AG04450 (cell line): ENCODE measurements at regions not wholly inside any gene's neighbourhood (a gene's known extent, or its start where the extent isn't known, plus 50 kb on each side); places are given as distances from the start of the nearest gene placed in this dataset.

Source experiments
- CTCF ChIA-PET: fragments of 300-600, 350-600 bp; formaldehyde crosslinking; extraction: SDS; loops from one replicate; lab custom pipeline; 2022; ENCODE audit warnings: antibody characterized with exemption, inconsistent platforms; lab: Charles Lee
- POLR2A ChIA-PET: fragments of 350-600 bp; formaldehyde crosslinking; extraction: SDS; loops from one replicate; lab custom pipeline; 2021; ENCODE audit warnings: antibody characterized with exemption, inconsistent platforms; lab: Yijun Ruan, JAX
- DNase-seq: peaks from one replicate; pipeline ENCODE4 v3.0.0-alpha.2; 2011; ENCODE audit warnings: low read depth, low spot score
- H3K27ac ChIP-seq: one replicate; pipeline ENCODE4 v1.5.1; 2012; ENCODE audit warnings: low read depth, low read length, control low read depth
- H3K27me3 ChIP-seq: one replicate; pipeline ENCODE4 v1.6.0; 2012; ENCODE audit warnings: low read length; ENCODE audit not compliant: control insufficient read depth, insufficient read depth
- H3K4me3 ChIP-seq: 2 replicates; pipeline ENCODE4 v1.5.1; 2011; ENCODE audit warnings: mild to moderate bottlenecking, low read depth, low read length, control low read depth
- H3K9me3 ChIP-seq: 2 replicates; pipeline ENCODE4 v1.5.1; 2012; ENCODE audit warnings: low read length; ENCODE audit not compliant: control insufficient read depth, insufficient read depth
- TF ChIP-seq, protein P1 (sequence below): IDR thresholded peaks from 2 replicates; pipeline ENCODE4 v1.5.1; 2011; ENCODE audit warnings: low read depth, low read length, control low read depth, inconsistent platforms

DNA sequence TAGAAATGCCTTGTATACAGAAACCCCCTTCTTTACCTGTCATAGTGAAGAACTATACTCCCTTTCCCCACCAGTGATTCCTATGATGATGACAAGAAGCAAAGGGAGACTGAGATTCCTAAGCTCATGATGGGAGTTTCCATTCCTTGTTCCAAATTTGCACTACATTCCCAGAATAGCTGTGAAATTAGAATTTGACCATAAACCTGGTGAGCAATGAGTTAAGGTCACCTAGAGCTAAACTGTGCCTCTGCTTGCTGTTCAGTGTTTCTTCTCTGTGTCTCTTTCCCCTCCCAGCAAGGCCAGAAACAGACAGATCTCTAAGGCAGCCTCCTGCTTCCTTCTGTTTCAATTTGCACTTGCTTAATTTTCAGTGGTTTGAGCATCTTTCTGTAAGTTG, 332.1 kb downstream of the PIK3R1 start:
- POLR2A ChIA-PET, result no interaction called here
- no peak for DNase-seq

DNA sequence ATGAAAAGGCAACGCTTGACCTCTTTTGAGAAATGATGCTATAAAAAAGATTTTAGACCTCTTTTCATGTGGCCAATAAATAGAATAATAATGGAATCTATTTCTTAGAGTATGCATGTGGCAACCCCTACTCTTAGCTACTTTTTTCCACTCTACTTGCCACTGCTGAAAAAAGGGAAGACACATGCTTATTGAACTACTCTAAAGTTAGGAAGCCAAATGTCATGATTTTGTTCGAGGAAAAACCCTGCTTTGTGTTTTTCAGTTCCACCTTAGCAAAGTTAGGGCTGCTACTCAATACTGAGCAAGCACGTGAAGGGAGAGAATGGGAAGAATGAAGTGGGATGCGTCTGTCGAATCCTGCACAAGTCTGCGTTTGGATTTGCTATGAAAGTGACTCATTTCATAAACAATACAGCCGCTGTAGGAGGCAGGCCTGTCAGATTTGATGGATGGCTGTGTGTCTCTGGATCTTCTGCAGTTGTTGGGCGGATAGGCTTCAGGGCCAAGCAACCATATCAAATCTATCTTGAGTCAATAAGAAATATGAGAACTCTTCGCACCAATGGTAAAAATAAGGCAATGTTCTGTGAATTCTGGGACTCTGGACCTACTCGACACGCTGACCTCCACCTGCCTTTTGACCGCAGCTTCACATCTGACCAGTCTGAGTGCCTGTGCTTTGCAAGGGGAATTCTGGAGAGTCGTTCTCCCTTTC, 333.6 kb downstream of the PIK3R1 start:
- DNase-seq, result peak; percentile 76
- Histone ChIP-seq H3K9me3 (no peaks in the 10 kb centered on the region), H3K27me3 (no peaks in the 10 kb centered on the region), H3K4me3 (no peak overlapping the region), H3K27ac (peak overlapping the region; percentile 24)
- ChIA-PET POLR2A (no interaction called here), CTCF (no interaction called here)
- TF ChIP-seq, protein P1, sequence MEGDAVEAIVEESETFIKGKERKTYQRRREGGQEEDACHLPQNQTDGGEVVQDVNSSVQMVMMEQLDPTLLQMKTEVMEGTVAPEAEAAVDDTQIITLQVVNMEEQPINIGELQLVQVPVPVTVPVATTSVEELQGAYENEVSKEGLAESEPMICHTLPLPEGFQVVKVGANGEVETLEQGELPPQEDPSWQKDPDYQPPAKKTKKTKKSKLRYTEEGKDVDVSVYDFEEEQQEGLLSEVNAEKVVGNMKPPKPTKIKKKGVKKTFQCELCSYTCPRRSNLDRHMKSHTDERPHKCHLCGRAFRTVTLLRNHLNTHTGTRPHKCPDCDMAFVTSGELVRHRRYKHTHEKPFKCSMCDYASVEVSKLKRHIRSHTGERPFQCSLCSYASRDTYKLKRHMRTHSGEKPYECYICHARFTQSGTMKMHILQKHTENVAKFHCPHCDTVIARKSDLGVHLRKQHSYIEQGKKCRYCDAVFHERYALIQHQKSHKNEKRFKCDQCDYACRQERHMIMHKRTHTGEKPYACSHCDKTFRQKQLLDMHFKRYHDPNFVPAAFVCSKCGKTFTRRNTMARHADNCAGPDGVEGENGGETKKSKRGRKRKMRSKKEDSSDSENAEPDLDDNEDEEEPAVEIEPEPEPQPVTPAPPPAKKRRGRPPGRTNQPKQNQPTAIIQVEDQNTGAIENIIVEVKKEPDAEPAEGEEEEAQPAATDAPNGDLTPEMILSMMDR, result no peak

More for the DNA sequence above, 332.1 kb downstream of the PIK3R1 start:
- H3K9me3 ChIP-seq, result no peaks in the 10 kb centered on the region
- H3K27me3 ChIP-seq, result no peaks in the 10 kb centered on the region
- CTCF ChIA-PET, result interaction anchor here (0.7 kb wide), 1 partner anchor 261 kb away, joined by 3 read pairs; no protein-coding TSS in a partner anchor
- TF ChIP-seq, protein P1, result no peak
- no peak overlapping the region for H3K27ac ChIP-seq
- H3K4me3 ChIP-seq, result no peak overlapping the region

DNA sequence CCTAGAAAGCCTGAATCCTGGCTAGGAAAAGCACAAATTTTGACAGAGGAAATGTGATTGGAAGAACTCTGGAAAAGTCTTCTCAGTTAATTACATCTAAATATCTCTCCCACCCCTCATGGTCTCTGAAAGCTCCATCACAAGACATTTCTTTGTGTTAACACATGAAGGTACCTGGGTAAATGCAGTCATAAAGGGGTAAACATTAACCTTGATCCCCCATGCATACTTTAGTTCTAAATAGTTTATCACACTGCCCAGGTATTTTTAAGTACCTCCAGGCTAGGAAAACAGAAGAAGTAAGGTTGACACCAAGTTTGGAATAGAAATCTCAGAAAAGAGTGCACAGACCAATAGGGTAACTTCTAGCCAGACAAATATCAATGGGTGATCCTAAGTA, 334.5 kb downstream of the PIK3R1 start:
- TF ChIP-seq, protein P1, result no peak
- ChIA-PET CTCF (no interaction called here), POLR2A (no interaction called here)
- Histone ChIP-seq H3K9me3 (no peaks in the 10 kb centered on the region), H3K4me3 (no peak overlapping the region), H3K27me3 (no peaks in the 10 kb centered on the region), H3K27ac (no peak overlapping the region)
- no peak for DNase-seq

DNA sequence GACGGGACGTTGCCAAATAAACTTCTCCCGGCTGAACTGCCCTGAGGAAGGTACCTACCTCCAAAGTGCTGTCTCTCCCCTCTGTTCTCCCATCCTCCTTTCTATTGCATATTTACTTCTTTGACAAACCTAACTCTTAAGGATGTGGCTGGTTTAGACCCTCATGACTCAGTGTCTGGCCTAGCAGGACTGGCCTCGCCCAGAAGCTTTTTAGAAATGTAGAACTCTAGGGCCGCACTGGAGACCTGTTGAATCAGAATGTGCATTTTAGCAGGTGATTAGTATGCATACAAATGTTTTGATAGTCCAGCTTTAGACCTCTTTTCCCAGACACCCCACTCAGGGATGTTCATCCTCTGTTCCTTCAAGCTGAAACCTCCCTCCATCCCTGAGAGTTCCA, 335.9 kb downstream of the PIK3R1 start:
- no peaks in the 10 kb centered on the region for H3K9me3 ChIP-seq
- no peak overlapping the region for H3K4me3 ChIP-seq
- DNase-seq, result no peak
- ChIA-PET POLR2A (no interaction called here), CTCF (no interaction called here)
- TF ChIP-seq, protein P1, result no peak
- H3K27ac ChIP-seq, result no peak overlapping the region
- H3K27me3 ChIP-seq, result no peaks in the 10 kb centered on the region

DNA sequence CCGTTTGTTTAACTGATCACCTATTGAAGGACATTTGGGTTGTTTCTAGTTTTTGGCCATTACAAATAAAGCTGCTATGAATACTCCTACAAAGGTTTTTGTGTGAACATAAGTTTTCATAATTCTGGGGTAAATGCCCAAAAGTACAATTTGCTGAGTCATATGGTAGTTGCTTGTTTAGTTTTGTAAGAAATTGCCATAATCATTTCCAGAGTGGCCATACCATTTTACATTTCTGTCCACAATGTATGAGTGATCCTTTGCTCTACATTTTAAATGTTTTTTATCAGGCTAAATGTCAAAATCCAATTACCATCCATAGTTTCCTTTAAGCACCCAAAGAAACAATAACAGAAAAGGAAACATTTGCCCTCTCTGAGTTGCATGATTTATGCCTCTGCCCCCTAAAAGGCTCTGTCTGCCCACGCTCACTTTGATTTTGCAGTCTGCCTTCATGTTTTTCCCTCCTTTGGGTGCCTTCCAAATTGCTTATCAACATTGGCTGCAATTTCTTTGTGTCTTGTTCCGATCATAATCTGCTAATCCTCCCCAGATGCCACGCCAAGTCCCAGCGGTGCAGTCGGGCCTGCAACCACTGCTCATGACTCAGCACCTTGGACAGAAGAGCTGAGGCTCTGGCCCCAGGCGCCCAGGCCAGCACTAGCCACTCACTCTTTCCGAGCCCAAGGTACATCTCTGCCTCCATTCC, 339.2 kb downstream of the PIK3R1 start:
- no peak overlapping the region for H3K27ac ChIP-seq
- H3K4me3 ChIP-seq, result no peak overlapping the region
- TF ChIP-seq, protein P1, result no peak
- ChIA-PET POLR2A (no interaction called here), CTCF (no interaction called here)
- H3K9me3 ChIP-seq, result no peaks in the 10 kb centered on the region
- H3K27me3 ChIP-seq, result no peaks in the 10 kb centered on the region
- DNase-seq, result no peak
